KOPT-K1 (cell line): ENCODE measurements at regions not wholly inside any gene's neighbourhood (a gene's known extent, or its start where the extent isn't known, plus 50 kb on each side); places are given as distances from the start of the nearest gene placed in this dataset.

Experiments
- H3K27ac ChIP-seq: fragments of 200-600 bp; sonication (generic); 2 replicates; pipeline ENCODE4 v1.5.1; 2016; ENCODE audit warnings: antibody characterized with exemption, mild to moderate bottlenecking, low read depth, low read length; ENCODE audit not compliant: poor library complexity, severe bottlenecking
- H3K36me3 ChIP-seq: fragments of 200-600 bp; sonication (generic); 2 replicates; pipeline ENCODE4 v1.5.1; 2017; ENCODE audit warnings: antibody characterized with exemption, mild to moderate bottlenecking, low read length, moderate library complexity; ENCODE audit not compliant: insufficient read depth
- H3K9me3 ChIP-seq: fragments of 200-600 bp; sonication (generic); 2 replicates; pipeline ENCODE4 v1.5.1; 2017; ENCODE audit warnings: antibody characterized with exemption, low read length, mild to moderate bottlenecking; ENCODE audit not compliant: insufficient read depth, poor library complexity, severe bottlenecking

DNA sequence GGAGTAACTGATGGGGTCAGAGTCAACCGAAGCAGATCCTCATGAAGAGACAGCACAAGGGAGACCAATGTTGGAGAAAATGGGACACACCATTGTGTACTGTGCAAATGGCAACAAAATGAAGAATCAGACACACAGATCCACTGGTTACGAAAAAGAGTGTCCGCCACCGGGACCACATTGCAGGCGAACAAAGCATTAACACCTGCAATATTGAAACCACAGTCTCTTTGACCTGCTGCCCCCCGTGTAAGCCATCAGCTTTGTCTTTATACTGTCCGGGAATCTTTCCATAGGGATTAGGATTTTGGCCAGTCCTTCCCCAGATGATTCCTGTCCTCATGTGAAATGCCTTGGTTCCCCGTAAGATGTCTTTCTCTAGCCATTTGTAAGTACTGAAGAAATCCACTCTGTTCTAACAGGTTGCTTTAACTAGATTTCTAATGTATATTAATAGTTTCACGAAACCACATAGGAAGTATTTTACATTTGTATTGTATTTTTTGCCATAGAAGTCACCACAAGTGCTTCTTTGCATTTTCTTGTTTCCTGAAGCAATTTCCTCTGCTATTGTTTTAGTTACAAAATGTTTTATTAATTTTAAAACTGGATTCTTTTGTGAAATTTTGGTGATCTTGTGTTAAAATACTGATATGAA, 140.8 kb upstream of the NFE2L3 start:
- no peaks in the 10 kb centered on the region for H3K36me3 ChIP-seq
- H3K9me3 ChIP-seq, result peaks cover 5% of the 10 kb centered on the region
- no peak overlapping the region for H3K27ac ChIP-seq

DNA sequence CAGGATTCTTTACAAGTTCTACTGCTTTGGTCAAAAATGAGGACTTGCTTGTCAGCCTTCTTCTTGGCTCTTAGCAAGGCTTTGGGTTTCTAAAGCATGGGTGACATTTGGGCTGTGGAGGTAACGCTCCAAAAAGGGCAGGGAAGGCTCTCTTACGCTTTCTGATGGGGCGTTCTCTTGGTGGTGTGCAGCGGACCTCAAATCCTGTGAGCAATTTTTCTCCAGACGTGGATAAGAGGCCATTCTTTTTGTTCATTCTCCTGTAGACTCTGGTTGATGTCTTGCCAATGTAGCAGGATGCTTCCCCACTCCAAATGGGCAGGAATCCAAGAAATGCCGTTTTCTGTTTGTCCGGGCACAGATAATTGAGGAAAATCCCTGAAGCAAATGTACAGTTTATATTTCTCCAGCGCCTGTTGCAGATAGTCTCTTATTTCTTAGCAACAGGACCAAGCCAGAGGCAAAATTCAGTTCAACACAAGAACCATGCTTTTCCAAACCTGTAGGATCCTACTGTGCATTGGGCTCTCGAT, 138.4 kb upstream of the NFE2L3 start:
- Histone ChIP-seq H3K9me3 (peaks cover 5% of the 10 kb centered on the region), H3K36me3 (no peaks in the 10 kb centered on the region), H3K27ac (no peak overlapping the region)

DNA sequence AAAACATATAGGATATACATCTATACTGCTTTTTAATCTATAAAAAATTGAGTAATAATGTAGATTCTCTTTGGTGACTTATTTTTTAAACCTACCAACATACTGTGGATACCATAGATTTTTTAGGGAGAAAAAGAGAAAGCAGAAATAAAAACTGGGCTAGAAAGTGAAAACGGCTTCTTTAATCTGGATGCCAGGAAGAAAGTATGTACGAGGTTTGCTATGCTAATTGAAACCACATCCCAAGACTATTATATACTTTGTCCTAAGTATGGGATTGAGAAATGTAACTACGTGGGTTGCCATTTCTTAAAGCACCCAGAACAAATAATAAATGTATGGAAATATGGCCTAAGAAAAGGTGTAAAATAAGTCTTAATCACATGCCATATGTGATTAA, 129.0 kb upstream of the NFE2L3 start:
- Histone ChIP-seq H3K36me3 (no peaks in the 10 kb centered on the region), H3K27ac (no peak overlapping the region), H3K9me3 (no peaks in the 10 kb centered on the region)

DNA sequence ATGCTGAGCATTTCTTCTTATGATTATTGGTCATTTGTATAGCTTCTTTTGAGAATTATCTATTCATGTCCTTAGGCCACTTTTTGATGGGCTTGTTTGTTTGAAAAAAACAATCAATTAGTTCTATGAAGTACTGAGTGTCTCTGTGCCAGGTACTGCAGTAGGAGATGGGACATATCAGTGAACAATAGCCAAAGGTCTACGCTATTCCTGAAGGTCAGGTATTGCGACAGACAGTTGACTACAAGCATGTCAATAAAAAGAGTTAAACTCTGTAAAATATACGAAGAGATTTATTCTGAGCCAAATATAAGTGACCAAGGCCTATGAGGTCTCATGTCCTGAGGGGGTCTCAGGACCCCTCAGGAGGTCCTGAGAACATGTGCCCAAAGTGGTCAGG, 122.1 kb upstream of the NFE2L3 start:
- H3K9me3 ChIP-seq, result no peaks in the 10 kb centered on the region
- H3K27ac ChIP-seq, result no peak overlapping the region
- H3K36me3 ChIP-seq, result no peaks in the 10 kb centered on the region

DNA sequence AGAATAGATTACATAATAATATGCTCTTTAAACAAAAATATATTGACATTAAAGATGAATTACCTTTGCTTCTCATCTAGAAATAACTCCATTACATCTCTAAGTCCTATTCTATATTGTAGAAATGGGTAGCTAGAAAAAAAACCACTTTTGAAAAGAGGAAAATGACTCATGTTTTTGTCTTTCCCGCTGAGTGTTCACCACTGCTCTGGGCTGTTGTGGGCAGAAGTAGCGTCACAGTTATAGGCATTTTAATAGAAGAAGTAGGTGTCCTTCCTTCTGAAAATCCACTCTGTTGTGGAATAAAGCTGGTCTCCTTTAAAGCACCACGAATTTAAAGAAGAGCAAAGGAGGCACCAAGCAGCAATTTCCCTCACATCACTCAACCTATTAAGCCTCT, 117.6 kb upstream of the NFE2L3 start:
- no peaks in the 10 kb centered on the region for H3K36me3 ChIP-seq
- no peaks in the 10 kb centered on the region for H3K9me3 ChIP-seq
- H3K27ac ChIP-seq, result no peak overlapping the region

DNA sequence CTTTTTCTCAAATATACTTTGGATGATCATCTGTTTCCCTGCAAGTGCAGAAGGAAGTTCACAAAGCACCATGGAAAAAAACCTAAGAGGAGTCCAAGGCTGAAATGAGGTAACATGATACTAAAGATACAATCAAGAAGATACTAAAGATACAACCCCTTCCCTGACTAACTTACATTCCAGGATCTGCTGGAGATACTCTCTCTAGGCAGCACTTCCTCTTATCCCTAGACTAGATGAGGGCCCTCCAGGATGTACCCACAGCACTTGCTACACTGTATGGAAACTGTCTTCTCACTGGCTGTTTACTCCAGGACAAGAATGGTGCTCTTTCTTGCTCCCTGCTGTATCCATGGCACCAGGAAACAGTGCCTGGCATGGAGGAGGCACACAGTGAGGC, 116.4 kb upstream of the NFE2L3 start:
- Histone ChIP-seq H3K27ac (no peak overlapping the region), H3K36me3 (no peaks in the 10 kb centered on the region), H3K9me3 (no peaks in the 10 kb centered on the region)

DNA sequence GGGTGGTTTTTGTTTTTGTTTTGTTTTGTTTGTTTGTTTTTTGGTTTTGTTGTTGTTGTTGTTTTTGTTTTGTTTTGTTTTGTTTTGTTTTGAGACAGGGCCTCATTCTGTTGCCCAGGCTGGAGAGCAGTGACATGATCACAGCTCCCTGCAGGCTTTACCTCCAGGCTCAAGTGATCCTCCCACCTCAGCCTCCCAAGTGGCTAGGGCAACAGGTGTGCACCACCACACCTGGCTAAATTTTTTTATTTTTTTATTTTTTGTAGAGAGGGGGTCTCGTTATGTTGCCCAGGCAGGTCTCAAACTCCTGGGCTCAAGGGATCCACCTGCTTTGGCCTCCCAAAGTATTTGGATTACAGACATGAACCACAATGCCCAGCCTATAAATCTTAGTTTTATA, 115.9 kb upstream of the NFE2L3 start:
- no peaks in the 10 kb centered on the region for H3K9me3 ChIP-seq
- H3K27ac ChIP-seq, result no peak overlapping the region

DNA sequence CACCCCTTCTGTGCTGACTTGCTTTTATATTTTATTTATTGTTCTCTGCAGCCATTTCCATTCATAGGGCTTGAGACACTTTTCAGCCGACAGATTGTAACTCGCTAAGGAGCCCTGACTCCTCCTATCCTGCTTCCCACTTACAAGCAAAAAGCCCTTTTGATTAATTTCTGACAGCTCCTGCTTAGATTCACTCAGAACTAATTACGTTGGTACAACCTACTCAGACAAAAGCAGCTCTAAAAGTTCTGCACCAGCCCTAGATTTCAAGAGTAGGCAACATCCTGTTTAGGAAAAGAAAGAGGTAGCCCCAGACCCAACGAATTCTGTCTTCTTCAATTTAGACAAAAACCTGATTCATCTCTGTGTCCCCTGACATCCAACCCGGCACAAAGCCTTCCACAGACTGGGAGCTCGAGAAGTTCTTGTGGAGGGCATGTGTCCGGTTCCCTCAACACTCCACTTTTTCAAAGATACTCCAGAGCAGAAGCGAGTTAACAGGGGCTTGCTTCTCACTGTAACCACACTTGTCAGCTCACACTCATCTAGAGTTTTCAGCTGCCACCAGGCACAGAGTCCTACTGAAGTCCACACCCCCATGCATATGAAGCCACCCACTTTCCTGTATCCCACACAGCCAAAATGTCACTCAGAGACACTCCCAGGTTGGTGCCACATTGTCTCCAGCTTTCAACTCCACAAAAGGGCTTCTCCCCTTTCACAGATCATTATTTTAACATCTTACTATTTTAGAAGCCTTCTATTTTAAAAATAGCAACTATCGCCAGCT, 113.6 kb upstream of the NFE2L3 start:
- Histone ChIP-seq H3K9me3 (no peaks in the 10 kb centered on the region), H3K36me3 (no peaks in the 10 kb centered on the region), H3K27ac (no peak overlapping the region)

More for the DNA sequence above, 115.9 kb upstream of the NFE2L3 start:
- no peaks in the 10 kb centered on the region for H3K36me3 ChIP-seq

DNA sequence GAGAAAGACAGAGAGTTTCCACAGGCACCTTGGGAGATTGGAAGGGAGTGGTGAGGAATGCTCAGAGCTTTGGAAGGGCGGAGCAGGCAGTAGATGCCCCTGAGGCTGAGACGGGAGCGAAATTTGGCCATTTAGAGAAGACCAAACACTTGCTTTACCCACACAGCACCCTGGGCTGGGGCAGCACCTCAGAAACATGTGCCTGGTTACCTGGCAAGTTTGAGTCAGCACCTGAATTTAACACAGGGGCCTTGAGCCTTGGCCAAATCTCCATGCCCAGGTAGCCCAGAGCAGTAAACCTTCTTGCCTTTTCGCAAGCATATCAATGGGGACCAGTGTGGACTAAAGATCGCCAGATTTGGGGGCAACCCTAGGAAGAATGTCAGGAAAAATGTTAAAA, 111.9 kb upstream of the NFE2L3 start:
- Histone ChIP-seq H3K9me3 (no peaks in the 10 kb centered on the region), H3K36me3 (no peaks in the 10 kb centered on the region), H3K27ac (no peak overlapping the region)

DNA sequence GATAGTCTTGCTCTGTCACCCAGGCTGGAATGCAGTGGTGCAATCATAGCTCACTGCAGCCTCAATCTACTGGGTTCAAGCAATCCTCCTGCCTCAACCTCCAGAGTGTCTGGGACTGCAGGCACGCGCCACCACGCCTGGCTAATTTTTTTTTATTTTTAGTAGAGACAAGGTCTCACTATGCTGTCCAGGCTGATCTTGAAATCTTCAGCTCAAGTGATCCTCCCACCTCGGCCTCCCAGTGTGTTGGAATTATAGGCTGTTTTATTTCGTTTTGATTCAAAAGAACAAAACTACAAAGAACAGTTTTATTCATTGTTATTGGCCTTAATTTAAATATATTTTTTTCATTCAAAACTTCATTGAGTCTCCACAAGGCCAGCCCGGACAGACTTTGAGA, 109.8 kb upstream of the NFE2L3 start:
- no peaks in the 10 kb centered on the region for H3K9me3 ChIP-seq
- no peak overlapping the region for H3K27ac ChIP-seq
- H3K36me3 ChIP-seq, result no peaks in the 10 kb centered on the region

DNA sequence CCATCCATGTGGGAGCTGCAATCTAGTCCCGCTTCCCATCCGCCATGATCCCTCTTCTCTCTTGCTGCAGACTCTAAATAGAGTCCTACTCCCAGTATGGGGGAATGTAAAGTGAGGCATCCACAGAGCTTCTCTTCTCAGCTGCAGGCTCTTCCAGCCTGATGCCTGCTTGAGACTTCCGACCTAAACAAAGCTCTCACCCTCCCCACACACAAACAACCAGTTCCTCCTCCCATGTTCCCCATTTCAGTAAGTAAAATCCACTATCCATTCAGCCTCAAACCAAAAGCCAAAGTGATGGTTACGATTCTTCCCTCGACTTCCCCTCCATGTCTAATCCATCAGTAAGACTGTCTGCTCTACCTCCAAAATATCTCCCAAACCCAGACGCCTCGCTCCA, 108.2 kb upstream of the NFE2L3 start:
- H3K36me3 ChIP-seq, result no peaks in the 10 kb centered on the region
- H3K9me3 ChIP-seq, result no peaks in the 10 kb centered on the region
- no peak overlapping the region for H3K27ac ChIP-seq

DNA sequence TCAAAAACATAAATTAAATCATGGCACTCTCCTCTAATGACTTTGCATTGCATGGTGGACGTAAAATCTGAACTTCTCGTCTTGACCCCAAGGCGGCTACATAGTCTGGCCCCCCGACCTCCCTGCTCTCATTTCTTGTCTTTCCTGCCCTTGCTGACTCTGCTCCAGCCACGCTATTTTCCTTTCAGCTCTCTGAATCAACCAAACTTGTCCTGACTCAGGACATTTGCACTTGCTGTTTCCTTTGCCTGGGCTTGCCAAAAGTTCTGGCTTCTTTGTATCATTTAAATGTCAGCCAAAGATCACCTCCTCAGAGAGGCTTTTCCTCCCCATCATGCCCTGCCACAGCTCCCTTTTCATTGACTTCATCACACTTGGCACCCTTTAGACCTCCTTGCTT, 107.7 kb upstream of the NFE2L3 start:
- Histone ChIP-seq H3K9me3 (no peaks in the 10 kb centered on the region), H3K27ac (no peak overlapping the region), H3K36me3 (no peaks in the 10 kb centered on the region)

DNA sequence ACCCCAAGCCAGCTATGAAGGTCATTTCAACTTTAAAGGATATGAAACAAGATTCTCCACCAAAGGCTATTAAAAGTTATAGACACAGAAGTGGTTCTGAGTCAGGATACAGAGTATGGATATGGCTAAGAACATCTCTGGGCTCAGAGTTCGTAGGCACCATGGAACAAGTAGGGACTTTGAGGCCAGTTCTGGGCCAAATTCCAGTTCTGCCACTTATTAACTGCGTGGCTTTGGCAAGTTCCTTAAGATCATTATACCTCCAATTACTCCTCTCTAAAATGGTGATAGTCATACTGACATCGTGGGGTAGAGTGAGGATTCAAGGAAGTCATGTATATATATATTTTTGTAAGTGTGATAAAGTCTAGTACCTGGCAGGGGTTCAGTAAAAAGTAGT, 105.8 kb upstream of the NFE2L3 start:
- H3K9me3 ChIP-seq, result no peaks in the 10 kb centered on the region
- no peaks in the 10 kb centered on the region for H3K36me3 ChIP-seq
- H3K27ac ChIP-seq, result no peak overlapping the region

DNA sequence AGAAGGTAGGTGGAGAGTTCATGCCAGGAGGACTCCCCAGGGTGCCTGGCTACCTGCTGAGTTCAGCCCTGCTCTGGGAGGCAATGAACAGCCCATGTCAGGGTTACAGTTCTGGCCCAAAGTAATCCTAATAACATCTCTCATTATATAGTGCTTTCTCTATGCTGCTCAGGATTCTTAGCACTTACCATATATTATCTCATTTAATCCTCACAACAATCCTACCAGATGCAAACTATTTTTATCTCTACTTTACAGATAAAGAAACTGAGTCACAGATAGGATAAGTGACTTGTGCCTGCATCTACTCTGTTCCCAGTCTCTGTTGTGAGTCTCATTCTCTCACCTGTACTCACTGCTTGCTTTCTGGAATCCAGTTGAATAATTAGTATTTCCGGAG, 105.1 kb upstream of the NFE2L3 start:
- H3K27ac ChIP-seq, result no peak overlapping the region
- H3K36me3 ChIP-seq, result no peaks in the 10 kb centered on the region
- H3K9me3 ChIP-seq, result no peaks in the 10 kb centered on the region

DNA sequence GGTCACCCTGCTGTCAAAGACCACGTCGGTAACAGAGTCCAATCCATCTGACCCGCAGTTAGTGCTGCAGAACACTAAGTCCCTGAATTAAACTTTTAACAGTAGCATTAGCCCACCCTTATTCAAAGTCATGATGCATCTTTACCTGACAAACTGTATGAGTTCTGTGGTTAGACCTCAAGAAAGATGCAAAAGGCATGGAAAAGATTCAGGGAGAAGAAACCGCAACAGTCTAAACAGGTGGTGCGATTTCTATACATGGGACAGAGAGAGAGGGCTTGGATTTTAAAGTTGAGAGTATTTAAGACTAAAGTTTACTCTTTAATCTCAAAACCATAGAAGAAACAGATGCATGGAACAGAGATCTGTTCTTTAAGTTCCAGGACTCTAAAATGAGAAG, 103.3 kb upstream of the NFE2L3 start:
- Histone ChIP-seq H3K27ac (no peak overlapping the region), H3K36me3 (no peaks in the 10 kb centered on the region), H3K9me3 (peaks cover 3% of the 10 kb centered on the region)

DNA sequence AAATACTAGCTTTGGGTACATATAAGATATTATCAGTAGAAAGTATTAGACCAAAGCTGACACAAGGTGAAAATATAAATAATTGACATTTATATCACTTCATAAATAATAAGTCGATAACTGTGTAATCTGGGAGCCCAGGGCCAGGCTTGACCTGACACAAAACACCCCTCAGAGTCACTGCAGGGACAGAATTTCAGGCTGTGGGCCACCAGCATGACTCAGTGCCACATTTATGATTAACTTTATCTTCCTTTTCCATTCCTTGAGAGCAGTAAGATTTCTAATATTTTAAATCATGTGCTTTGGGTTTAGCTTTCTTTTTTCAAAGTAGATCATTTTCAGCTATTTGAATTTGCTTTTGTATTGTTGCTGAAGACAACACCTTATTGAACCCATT, 102.9 kb upstream of the NFE2L3 start:
- no peak overlapping the region for H3K27ac ChIP-seq
- H3K36me3 ChIP-seq, result no peaks in the 10 kb centered on the region
- peaks cover 3% of the 10 kb centered on the region for H3K9me3 ChIP-seq
